GM18502 (cell line): ENCODE measurements at regions not wholly inside any gene's neighbourhood (a gene's known extent, or its start where the extent isn't known, plus 50 kb on each side); places are given as distances from the start of the nearest gene placed in this dataset.

ENCODE experiments used
- ATAC-seq: cut with Tn5 transposase; IDR thresholded peaks from one replicate; pipeline ENCODE4 v1.9.1; 2021; ENCODE audit warnings: mild to moderate bottlenecking; ENCODE audit not compliant: unreplicated experiment, poor library complexity

DNA sequence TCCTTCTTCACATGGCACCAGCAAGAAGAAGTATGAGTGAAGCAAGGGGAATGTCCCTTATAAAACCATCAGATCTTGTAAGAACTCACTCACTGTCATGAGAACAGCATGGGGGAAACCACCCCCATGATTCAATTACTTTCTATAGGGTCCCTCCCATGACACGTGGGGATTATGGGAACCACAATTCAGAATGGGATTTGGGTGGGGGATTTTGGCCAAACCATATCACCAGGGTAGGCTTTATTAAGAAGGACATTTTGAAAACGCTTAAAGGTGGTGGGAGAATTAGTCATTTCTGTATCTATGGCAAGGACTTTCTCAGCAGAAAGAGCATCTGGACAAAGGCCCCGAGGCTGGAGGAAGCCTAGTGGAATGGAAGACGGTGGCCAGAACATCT is 100.2 kb upstream of the ADAMTS16 start:
- ATAC-seq: peak; percentile 55

DNA sequence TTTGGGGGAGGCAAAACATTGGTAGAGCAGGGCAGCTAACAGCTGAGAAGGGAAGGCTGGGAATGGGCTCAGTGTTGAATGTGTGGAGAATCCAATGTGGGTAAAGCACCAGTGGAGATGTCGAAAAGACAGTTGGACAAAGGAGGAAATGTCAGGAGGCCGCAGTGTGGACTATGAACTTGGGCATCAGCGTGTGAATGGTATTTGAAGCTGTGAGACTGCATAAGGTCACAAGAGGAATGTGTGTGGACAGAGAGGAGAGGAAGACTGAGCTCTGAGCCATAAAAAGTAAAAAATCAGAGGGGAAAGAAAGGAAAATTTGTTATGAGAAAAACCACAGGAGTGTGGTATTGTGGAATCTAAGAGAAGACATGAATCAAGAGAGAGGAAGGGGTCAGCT is 99.4 kb upstream of the ADAMTS16 start:
- no peak for ATAC-seq

DNA sequence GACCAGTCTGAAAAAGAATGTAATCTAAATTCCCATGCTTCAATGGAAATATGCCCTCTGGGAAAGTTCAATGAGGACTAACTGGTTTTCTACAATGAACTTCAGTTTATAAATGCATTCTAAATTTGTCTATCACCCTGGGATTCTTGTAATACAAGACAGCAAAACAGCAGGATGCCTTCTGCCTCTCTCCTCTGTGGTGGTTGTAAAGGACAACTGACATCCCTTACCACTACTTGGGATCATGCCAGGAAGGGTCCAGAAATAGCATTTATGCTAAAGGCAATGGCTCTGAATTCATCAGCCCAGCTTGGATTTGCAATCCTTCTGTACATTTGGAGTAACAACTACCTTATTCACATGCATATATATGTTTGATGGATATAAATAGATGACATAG is 97.3 kb upstream of the ADAMTS16 start:
- no peak for ATAC-seq

DNA sequence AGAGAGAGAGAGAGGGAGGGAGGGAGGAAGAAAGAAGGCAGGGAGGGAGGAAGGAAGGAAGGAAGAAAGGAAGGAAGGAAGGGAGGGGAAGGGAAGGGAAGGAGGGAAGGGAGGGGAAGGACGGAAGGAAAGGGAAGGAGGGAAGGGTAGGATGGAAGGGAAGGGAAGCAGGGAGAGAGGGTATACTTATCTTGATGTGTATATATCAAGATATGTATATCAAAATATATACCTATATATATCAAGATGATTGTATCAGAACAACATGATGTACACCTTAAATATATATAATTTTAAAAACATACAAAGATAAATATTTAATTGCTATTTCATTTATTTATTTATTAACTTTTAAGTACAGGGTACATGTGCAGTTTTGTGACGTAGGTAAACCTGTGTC is 96.8 kb upstream of the ADAMTS16 start:
- no peak for ATAC-seq

DNA sequence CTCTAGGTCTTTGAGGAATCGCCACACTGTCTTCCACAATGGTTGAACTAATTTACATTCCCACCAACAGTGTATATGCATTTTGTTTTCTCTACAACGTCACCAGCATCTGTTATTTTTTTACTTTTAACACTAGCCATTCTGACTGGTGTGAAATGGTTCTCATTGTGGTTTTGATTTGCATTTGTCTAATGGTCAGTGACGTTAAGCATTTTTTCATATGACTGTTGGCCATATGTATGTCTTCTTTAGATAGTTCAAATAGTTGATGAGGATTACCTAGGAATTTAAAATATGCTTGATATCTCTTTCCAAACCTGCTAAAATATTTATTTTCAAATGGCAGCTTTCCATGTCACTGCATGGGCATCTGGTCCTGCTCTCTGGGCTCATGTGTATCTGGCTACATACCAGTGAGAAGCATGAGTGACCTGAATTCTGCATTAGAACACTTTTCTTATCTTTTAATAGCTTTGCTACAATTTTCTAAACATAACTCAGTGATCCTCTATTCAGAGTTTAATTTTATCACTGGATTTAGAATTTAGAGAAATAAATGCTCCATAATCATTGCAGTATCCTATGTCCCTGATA is 95.8 kb upstream of the ADAMTS16 start:
- ATAC-seq: no peak

DNA sequence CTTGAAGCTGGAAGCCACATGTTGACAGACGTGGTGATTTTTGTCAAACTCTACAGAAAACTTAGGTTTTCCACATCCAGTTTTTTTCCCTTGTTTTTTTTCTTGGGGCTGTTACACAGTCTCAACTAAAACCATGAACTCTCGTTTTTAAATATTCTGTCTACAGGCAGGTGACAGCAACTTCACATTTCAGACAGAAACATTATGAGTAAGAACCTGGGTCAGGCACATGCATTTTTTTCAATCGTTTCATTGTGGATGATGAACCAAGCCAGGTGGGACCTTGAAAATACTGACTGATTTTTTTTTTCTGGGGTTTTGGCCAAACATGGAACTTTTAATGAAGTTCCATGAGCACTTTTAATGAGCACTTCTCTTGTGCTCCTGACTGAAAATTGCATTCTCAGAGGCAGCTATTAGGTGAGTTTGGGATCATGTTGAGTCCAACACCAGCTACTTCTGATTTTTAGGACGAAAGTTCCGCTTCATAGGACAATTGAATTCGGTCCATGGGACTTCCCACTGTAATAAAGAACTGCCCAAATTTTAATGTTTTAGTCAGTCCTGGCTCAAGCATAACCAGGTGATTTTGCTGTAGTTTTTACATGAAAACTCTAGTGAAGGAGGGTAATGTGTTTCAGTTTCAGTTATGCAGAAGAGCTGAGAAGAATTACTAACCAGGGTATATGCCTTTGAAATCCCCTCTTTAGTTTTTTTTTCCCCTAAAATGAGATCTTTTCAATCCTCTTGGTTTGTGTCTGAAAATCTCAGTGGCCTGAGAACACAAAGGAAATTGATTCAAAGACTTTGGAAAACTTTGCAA is 93.2 kb upstream of the ADAMTS16 start:
- peak; percentile 88 for ATAC-seq

DNA sequence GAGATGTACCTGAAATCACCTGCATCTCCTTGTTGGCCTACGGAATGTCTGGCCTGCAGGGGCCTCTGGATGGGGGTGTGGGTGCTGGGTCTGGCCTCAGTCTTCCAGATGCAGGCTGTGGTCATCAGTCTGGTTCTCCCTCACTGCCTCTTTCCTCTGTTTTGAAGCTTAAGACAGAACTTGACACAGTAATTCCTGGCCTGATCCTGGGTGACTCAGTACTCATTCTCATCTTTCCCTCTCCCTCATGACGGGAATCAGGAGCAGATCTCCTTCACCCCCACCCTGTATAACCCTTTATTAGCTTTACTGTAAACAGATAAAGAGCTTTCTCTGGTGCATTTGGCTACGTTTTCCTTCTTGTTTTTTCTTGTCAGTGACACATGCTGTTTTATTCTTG is 89.3 kb upstream of the ADAMTS16 start:
- no peak for ATAC-seq

DNA sequence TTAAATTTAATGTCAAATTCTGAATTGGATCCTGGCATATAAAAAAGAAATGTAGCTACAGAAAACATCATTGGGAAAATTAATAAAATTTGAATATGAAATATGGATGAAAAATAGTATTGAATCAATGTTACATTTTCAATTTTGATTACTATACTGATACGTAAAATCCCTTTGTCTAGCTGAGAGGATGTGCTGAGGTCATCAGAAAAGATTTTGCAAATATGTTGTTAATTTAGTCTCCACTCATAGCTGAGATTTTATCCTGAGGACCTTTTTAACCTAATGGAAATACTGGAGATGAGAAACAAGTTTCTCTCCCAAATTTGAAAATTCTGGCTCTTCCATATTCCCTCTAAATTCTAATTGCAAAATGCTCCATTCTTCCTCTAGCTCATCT is 84.4 kb upstream of the ADAMTS16 start:
- no peak for ATAC-seq

DNA sequence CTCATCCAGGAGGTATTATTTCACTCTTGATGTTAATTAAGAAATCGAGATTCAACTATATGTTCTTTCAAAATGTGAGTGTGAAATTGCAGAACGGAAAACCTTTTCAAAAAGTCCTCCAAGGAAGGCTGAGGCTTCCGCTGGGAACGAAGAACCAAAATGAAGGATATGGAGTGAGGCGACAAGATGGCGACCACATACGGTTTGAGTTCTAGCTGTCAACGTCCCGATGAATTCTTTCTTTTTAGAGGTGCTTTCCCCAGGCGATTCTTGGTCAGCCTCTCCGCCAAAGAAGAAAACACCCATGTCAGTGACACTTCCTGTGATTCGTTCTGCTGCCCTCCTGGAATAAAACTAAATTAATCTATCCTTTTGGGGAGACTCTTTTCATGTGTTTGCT is 78.3 kb upstream of the ADAMTS16 start:
- ATAC-seq: no peak

DNA sequence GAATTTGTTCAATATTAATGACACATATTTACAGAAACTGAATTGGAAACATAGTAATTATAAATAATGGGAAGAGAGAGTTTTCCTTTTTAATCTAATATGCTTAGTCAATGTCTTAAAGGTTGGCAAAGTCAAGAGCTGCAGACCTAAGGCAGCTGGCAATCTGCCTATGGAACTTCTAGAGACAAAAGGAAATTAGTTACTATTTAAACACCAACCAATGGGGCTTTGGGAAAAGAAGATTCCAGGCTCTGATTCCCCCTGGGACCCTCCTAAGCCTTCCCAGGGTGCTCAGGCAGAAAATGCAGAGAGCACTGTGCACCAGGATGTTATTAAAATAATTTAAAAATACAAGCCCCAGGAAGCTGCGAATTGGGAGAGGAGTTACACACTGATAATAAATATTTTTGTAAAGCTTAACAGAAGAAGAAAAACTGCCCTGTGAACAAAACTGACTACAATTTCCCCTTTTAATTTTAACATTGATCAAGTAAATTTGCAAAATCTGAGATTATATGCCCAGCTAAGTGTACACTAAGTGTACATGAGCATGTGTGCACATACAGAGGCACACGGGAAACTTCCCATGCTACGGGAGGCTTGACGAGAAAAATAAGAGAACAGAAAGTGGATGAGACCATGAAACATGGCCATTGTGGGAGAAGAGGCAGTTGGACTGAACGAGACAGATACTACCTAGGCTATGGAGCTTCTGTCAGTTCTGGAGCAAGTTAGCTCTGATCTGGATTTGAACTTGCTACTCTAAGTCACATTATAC is 77.4 kb upstream of the ADAMTS16 start:
- ATAC-seq: no peak

DNA sequence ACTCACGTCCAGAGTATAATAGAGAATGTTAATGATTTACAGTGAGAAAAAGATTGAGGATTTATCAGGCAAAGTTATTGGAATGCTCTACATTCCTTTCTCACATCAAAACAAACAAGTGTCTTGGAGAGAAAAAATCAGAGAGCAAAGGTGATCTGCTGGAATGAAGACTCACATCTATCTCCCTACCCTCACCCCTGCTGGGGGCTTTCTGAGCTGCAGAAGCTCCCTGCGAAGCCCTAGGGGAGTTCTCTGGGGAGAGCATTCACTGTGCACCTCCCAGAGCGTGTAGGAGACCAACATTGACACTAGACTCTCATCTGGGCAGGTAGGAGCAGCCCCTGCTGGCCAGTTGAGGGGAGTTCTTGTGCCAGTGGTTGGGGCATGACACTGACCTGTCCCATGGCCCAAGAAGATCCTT is 76.6 kb upstream of the ADAMTS16 start:
- ATAC-seq: peak; percentile 70

DNA sequence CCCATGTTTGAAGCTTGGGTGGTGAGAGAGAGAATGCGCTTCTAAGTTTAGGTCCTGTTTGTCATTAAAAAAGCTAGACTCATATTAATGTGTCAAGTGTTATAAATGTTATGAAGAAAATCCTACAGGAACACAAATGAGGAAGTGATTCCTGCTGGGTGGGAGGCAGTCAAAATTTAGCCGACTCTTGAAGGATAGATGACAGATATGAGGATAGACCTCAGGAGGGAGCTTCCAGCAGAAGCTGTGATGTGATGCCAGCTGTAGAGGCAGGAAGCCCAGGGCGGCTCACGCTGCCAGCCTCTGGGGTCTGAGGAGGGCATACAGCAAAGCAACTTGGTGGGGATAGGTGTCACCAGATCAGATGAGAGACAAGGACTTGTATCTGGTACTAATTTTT is 74.7 kb upstream of the ADAMTS16 start:
- ATAC-seq: no peak

DNA sequence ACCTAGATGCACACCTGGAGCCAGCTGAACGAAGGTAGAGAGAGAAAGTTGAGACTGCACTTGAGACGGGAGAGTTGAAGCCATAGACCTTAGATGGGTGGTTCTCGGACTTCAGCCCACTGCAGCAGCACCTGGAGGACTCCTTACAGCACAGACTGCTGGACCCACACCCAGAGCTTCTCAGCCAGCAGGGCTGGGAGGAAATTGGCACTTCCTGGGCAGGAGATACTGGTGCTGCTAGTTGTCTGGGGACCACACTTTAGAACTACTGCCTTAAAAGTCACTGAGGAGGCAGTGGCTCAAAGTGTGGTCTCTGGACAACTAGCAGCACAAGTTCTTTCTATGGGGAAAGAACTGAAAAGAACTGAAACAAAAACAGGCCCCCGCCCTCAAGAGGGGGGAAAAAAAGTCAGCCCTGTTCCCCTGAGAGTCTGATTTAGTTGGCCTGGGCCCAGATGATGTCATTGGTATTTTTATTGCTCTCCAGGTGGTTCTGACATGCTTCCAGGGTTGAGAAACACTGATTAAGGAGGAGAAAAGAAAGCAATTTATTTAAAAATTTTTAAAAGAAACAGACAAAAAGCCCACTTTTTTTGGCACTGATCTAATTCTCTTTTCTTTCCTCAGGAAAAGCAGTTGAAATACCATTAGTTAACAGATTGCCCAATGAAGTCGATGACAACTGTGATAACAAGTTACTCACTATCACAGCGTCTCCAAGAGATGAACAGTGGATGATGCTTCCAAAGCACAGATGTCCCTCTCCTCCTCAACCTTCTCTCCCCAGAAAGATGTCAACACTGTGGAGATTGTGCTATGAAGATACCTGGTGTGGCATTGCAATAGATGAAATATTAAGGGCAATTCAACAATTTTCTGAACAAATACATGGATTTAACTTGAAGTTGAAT is 73.6 kb upstream of the ADAMTS16 start:
- peak; percentile 52 for ATAC-seq

DNA sequence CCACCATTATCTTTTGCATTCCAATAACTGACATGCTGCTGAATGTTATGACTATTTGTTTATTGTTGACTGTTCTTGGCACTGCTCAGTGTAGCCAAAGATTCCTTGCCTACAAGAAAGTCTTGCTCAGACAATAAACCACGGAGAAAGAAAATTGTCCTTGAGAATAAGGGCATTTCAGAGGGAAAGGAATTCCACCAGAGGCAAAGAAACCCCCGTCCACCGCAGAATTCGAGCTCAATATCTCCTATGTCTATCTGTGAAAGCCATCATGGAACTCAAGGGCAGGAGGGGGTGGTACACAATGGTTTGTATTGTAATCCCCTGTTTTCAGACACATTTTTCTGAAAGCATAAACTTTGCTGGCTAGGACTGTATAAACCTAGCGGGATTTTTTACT is 70.3 kb upstream of the ADAMTS16 start:
- no peak for ATAC-seq

DNA sequence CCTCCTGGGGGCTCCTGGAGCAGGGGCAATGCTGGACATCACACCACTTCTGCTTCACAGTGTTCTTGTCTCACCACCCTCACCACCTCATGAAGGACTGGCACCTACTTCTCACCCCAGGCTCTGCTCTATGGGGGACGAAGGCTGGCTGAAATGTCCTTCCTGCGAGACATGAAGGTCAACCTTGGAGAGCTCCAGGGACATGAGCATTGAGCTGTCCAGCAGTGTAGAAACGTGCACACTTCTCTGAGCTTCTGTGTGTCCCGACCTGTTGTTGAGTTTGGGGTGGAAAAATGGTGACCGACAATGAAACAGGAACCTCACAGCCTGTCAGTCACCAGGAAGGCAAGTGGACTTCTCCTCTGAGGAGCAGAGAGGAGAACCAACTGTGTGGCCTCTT is 68.6 kb upstream of the ADAMTS16 start:
- no peak for ATAC-seq

DNA sequence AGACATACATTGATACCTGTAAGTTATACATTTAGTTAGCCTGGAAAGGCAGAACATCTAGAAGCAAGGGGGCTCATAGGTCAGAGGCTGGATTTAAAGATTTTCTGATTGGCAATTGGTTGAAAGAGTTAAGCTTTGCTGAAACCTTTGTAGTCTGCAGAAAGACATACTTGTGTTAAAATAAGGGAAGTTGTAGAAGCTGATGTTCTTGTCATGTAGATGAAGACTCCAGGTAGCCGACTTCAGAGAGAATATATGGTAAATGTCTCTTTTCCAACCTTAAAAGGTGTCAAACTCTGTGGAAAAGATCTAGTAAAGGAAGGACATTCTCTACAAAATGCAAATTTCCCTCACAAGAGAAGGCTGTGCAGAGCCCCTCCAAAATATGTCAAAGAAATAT is 62.9 kb upstream of the ADAMTS16 start:
- ATAC-seq: no peak

DNA sequence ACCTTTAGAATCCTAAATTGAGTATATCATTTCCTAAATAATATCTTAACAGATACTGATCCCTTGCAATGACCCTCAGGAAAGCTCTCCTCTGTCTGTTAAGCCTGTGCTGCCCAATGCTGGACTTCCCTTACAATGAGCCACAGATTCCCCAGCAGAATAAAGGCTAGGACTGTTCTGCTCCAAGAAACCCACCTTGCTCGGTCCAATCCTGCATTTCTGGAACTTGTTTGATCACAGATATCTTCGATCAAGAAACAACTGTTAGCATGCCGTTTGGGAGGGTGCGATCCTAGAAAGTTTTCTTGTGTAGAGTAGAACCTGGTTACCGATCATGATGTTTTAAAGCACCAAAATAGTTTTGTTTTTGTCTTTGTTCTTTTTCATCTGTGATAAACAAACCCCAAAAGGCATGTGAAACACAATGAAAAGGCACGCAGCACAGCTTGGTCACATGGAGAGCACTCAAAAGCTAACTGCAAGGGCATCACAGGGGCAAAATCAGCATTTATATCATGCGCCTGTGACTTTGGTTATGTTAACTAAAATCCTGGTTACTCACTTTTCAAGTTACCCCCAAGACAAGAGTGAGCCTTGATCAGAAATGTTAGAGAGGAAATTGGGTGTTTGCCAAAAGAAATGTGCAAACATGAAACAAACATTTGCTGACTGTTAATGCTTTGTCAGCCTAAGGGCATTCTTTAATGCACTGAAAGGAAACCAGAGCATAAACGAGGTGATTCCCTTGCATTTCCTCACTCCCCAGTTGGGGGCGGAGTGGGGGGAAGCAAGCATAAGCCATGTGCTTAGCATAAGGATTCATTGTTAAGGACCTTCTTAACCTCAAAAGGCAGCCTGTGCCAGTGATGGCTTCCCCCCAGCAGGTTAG is 61.9 kb upstream of the ADAMTS16 start:
- no peak for ATAC-seq

DNA sequence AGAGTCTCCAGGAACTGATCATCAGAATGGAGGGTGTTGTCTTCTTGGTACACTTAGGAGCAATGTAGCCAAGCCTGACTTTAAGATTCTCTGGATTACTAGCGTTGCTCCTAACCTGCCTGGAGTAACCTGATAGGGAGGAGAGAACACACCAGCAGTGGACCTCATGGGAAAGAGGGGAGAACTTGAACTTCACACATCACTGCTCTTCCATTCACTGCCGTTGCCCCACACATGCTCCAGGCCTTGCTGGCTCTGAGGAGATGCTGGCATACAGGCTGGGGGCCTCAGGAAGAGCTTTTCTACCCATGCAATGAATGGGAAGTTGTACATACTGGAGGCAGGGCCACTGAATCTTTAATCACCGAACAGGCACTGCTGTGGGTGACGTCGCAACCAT is 60.3 kb upstream of the ADAMTS16 start:
- ATAC-seq: no peak

DNA sequence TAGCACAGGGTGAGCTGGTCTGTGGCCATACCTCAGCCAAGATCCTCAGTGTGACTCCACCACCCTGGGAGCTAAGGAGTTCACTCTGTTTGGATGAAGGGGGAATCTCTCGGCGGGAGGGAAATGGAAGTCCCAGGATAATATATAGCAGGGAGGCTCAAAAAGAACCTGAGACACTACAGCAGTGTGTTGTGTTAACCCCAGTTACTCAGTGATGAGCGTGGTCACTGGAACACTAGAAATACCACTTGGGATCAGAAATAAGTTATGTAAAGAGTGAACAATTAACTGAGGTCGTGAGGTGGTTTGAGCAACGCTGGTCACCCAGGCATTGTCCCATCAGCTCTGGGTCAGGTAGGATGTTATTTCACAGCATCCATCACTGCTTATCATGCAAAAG is 59.3 kb upstream of the ADAMTS16 start:
- ATAC-seq: no peak
